Stimulated activated CD8-positive, alpha-beta memory T cell treated with anti-CD3 and anti-CD28 coated beads, Interleukin-4, amount 100 ng/mL, for 4 hours (primary cell): ENCODE measurements at regions not wholly inside any gene's neighbourhood (a gene's known extent, or its start where the extent isn't known, plus 50 kb on each side); places are given as distances from the start of the nearest gene placed in this dataset.

Experiments
- DNase-seq, 2 donors: peaks; one replicate each; pipeline ENCODE4 v3.0.0-alpha.2; 2020; ENCODE audit warnings: low read depth in 2 of 2, low spot score in 1 of 2

GRCh38 chr6:9943986-9944385, 470.9 kb downstream of the TFAP2A start:
- DNase-seq, result no peak

- DNase-seq, result no peak
Observed at GRCh38 chr6:9943026-9943425, 471.8 kb downstream of the TFAP2A start.

GRCh38 chr6:9942131-9942530, 472.7 kb downstream of the TFAP2A start:
- DNase-seq, result no peak

- DNase-seq, result no peak
Observed at GRCh38 chr6:9938801-9939200, 476.1 kb downstream of the TFAP2A start.

GRCh38 chr6:9937031-9937763, 477.7 kb downstream of the TFAP2A start:
- no peak for DNase-seq

- no peak for DNase-seq
Observed at GRCh38 chr6:9936551-9936950, 478.3 kb downstream of the TFAP2A start.

- no peak for DNase-seq
Observed at GRCh38 chr6:9933677-9934076, 481.2 kb downstream of the TFAP2A start.

GRCh38 chr6:9927275-9927674, 487.6 kb downstream of the TFAP2A start:
- no peak for DNase-seq

GRCh38 chr6:9924971-9925370, 489.9 kb downstream of the TFAP2A start:
- no peak for DNase-seq

GRCh38 chr6:9921366-9921765, 493.5 kb downstream of the TFAP2A start:
- no peak for DNase-seq

GRCh38 chr6:9914951-9915350, 499.9 kb downstream of the TFAP2A start:
- DNase-seq, result no peak

GRCh38 chr6:9901376-9901775, 513.5 kb downstream of the TFAP2A start:
- DNase-seq, result no peak

GRCh38 chr6:9896806-9897205, 518.1 kb downstream of the TFAP2A start:
- DNase-seq, result no peak

GRCh38 chr6:9890893-9891292, 524.0 kb downstream of the TFAP2A start:
- DNase-seq, result no peak

GRCh38 chr6:9890469-9890868, 524.4 kb downstream of the TFAP2A start:
- no peak for DNase-seq

GRCh38 chr6:9878535-9878934, 536.3 kb downstream of the TFAP2A start:
- no peak for DNase-seq

GRCh38 chr6:9875605-9876353, 539.1 kb downstream of the TFAP2A start:
- DNase-seq, result no peak

- DNase-seq, result no peak
Observed at GRCh38 chr6:9862603-9863167, 552.2 kb downstream of the TFAP2A start.

- no peak for DNase-seq
Observed at GRCh38 chr6:9851541-9852380, 563.1 kb downstream of the TFAP2A start.

GRCh38 chr6:9851006-9851405, 563.9 kb downstream of the TFAP2A start:
- DNase-seq, result no peak

GRCh38 chr6:9848094-9848493, 566.8 kb downstream of the TFAP2A start:
- DNase-seq, result no peak
